GM10266 (cell line): ENCODE measurements at regions not wholly inside any gene's neighbourhood (a gene's known extent, or its start where the extent isn't known, plus 50 kb on each side); places are given as distances from the start of the nearest gene placed in this dataset.

Experiments
- DNase-seq: peaks from one replicate; pipeline ENCODE4 v3.0.0; 2012; ENCODE audit errors: extremely low spot score
- TF ChIP-seq, protein P1 (sequence below): IDR thresholded peaks from 2 replicates; pipeline ENCODE4 v1.5.1; 2012; ENCODE audit warnings: mild to moderate bottlenecking, low read depth; ENCODE audit not compliant: control insufficient read depth, insufficient read depth; ENCODE audit errors: missing control alignments

DNA sequence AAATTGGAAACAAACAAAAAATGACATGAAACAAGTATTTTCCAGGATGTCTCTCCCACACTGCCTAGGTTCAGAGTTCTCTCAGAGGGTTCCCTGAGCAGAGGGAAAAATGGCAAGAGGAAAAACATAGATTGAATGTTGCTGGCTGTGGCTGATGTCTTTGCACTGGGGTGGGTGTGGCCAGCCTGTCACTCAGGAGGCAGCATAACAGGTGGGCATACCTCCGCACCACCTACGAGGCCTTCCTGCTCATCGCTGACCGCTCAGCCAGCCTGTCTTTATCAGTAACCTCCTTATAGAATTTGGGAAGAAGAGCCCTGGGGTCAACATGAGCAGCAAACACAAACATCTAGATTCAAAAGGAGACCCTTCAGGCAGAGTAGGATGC, 216.6 kb upstream of the UMPS start:
- DNase-seq, result no peak
- TF ChIP-seq, protein P1, sequence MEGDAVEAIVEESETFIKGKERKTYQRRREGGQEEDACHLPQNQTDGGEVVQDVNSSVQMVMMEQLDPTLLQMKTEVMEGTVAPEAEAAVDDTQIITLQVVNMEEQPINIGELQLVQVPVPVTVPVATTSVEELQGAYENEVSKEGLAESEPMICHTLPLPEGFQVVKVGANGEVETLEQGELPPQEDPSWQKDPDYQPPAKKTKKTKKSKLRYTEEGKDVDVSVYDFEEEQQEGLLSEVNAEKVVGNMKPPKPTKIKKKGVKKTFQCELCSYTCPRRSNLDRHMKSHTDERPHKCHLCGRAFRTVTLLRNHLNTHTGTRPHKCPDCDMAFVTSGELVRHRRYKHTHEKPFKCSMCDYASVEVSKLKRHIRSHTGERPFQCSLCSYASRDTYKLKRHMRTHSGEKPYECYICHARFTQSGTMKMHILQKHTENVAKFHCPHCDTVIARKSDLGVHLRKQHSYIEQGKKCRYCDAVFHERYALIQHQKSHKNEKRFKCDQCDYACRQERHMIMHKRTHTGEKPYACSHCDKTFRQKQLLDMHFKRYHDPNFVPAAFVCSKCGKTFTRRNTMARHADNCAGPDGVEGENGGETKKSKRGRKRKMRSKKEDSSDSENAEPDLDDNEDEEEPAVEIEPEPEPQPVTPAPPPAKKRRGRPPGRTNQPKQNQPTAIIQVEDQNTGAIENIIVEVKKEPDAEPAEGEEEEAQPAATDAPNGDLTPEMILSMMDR, result no peak

DNA sequence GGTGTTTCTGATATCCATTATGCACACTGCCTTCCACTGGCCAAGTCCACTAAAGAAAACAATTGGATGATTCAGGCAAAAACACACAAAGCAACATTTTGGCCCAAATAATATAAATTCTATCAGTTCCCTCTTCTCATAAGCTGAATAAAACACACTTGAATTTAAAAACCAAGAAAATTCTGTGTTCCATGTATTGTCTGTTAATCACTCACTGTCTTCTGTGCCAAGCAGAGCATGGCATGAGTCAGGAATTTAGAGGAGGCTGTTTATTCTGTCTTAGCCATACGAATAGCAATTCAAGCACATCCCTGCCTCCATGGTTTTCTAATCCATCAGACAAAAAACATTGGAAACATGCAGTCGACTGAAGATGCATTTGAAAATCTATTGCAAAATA, 215.6 kb upstream of the UMPS start:
- no peak for DNase-seq

DNA sequence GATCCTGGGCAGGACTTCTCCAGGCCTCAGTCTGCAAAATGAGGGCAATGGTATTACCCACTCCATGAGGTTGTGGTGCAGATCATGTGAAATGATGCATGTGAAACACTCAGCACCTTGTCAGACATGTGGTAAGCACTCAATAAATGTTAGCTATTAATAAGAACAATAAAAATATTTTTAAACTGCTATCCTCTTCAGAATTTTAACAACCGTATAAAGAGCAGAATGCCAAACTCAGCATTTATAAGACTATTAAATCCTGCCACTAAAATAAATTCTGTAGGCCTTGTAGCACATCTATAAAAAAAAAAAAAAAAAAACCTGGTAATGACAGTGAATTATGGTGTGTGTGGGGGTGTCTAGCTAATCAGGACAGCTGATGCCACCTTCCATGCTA, 213.9 kb upstream of the UMPS start:
- TF ChIP-seq, protein P1, result no peak
- DNase-seq, result no peak

More for the DNA sequence above, 215.6 kb upstream of the UMPS start:
- TF ChIP-seq, protein P1, result no peak

DNA sequence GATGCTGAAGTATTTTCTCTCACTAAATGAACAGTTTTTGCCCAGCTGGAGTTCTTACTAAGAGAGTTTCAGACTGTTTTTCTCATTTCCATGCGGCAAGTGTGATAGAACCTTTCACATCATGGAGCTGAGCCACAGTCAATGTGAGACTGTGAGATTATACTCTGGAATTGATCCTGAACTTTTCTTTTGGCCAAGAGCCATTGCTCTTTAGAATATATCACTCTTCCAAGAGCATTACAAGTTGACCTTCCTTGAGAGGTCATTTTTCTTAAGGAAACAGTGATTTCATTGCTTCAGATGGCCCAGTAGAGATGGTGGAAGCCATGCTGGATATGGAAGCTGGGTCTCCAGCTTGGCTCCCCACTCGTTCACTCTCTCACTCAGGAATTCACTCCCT, 212.9 kb upstream of the UMPS start:
- DNase-seq, result no peak
- TF ChIP-seq, protein P1, result no peak

DNA sequence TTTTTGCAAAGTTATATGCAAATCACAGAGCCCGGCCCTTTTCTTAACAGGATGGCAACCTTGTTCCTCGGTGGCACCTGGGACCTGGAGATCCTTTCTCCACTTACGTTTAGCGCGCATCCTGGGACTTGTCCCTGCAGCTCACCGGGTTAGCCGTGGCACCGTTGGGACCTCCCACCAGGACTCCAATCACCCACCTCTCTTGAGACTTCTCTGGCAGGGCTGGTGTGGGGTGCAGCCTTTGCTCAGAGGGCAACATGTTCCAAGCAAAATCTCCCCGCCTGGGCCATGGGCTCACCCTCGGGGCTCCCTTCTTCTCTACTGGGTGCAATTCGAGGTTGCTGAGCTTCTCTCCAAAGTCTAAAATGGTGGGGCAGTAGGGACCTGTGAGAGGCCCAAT, 211.9 kb upstream of the UMPS start:
- DNase-seq, result no peak
- TF ChIP-seq, protein P1, result no peak

DNA sequence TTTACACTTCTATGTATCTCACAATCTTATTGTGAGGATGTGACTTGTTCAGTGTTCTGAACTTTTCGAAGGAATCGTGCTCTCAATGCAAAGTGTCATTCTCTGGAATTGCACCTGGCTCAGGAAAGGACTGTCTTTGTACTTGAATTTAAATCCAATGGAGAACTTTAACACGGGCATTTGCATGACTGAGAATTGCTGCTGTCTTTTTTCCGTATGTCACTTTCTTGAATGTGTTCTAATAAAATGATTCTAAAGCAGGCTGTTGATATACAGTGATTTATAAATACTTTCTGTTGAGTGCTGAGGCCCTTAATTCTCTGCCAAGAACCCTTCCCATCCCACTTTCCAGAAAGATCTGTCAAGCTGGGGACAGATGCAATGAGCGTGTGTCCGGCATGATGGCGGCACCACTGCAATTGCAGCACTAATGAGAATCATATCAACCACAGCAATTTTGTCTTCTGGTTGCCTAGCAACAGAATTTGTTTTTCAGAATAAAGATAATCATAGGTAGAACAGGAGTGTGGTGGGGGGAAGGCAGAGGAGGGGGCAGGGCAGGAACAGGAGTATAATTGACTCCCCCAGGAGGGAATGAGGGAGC, 210.6 kb upstream of the UMPS start:
- no peak for DNase-seq
- TF ChIP-seq, protein P1, result no peak

DNA sequence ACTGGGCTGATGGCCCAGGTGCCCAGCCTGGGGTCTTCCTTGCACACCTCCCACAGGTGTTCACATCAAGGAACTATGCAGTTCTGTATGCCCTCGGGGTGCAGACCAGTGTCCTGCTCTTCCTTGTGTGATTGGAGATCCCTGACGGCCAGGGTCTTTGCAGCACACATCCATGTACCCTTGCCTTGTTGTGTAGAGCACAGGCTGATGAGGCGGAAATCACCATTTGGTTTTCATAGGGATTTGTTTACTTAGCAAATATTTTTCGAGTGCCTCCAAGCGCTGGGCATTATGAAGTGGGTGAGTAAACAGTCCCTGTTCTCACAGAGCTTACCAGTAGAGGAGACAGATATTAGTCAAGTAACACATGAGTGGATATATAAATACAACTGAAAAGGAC, 209.3 kb upstream of the UMPS start:
- TF ChIP-seq, protein P1, result no peak
- DNase-seq, result no peak
